SHP77 (cell line): ENCODE measurements at regions not wholly inside any gene's neighbourhood (a gene's known extent, or its start where the extent isn't known, plus 50 kb on each side); places are given as distances from the start of the nearest gene placed in this dataset.
"Not testable (repeated sequence)": the region's sequence is repeated elsewhere in the genome, so short reads cannot be mapped to it uniquely, and the experiment has no call there.

Experiments
- DNase-seq, 2 experiments: peaks; one replicate each; lab custom pipeline; 2025; lab: John Stamatoyannopoulos, UW

DNA sequence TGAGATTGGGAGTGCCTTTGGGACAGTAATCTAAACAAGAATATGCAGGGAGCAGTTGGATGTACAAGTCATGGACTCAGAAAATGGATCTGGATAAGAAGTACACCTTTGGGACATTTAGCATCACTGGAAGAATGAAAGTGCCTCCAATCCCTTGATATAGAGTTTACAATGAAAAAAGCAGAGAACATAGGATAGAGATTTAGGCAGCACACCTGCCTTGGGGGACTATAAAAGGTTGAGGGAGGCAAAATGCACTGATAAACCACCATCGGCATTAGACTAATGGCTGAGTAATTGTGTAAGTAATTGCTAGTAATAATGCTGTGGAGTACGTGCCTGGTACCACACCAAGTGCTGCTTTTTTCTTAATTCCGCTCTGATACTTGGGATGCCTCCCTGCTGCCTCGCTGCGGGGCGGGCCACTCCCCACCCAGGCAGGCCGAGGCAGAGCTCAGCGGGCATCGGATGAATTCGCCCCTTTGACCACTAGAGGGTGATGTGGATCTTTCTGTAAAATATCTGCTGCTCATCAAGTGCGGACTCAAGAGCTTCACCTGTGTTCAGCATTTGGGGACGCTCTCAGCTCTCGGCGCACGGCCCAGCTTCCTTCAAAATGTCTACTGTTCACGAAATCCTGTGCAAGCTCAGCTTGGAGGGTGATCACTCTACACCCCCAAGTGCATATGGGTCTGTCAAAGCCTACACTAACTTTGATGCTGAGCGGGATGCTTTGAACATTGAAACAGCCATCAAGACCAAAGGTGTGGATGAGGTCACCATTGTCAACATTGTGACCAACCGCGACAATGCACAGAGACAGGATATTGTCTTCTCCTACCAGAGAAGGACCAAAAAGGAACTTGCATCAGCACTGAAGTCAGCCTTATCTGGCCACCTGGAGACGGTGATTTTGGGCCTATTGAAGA is 99.9 kb downstream of the ANKRD18B start:
- peak; percentile 31 to 51 for DNase-seq

DNA sequence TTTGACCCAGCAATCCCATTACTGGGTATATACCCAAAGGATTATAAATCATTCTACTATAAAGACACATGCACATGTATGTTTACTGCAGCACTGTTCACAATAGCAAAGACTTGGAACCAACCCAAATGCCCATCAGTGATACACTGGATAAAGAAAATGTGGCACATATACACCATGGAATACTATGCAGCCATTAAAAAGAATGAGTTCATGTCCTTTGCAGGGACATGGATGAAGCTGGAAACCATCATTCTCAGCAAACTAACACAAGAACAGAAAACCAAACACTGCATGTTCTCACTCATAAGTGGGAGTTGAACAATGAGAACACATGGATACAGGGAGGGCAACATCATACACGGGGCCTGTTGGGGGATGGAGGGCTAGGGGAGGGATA is 104.3 kb downstream of the ANKRD18B start:
- not testable (repeated sequence) for DNase-seq

DNA sequence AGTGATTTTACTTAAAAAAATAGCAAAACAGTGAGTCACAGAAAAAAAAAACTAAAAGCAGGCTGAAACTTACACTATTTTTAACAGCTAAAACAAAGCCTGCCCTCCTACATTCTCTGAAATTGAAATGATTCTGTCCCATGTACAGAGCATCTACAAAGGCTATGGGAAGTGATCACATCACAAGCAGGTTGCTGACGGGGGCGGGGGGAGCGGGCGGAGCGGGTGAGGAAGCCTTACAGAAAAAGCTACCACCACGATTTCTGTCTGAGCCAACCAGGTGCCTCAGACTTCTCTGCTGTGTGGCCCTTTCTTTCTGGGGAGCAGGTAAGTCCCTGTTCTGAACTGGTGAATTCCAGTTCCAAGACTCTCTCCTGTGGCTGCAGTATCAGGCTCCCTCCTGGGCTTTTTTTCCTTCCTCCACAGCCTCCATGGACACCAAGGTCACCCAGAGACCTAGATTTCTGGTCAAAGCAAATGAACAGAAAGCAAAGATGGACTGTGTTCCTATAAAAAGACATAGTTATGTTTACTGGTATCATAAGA is 104.9 kb downstream of the ANKRD18B start:
- DNase-seq = no peak

DNA sequence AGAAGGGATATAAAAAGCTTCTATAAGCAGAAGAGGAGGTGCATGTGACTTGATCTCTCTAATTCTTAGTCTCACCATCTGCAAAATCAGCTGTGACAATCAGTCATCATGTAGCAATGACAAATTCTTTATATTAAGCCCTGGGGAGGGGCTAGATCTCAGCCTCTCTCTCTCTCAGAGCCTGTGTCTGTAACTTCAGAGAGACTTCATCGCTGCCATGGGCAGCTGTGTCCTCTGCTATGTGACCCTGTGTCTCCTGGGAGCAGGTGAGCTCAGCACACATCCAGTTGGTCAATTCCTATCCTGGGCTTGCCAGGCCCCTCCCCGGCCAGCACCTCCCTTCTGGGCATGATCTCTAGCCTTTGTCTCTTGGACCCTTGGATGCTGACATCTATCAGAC is 109.6 kb downstream of the ANKRD18B start:
- DNase-seq = no peak

DNA sequence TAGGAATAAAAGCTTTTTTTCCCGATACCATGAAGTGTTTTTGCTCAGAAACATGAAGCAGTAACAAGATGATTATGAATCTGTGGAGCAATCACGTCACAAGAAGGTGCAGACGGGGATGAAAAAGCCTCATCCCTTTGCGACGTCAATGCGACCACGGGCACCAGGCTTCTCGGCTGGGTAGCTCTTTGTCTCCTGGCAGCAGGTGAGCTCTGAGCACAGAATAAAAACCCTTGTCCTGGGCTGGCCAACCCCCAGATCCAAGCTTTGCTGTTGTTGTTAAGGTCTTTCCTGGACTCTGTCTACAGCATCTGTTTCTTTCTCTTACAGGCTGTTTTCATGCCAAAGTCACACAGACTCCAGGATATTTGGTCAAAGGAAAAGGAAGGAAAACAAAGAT is 113.8 kb downstream of the ANKRD18B start:
- peak; percentile 13 to 39 for DNase-seq

DNA sequence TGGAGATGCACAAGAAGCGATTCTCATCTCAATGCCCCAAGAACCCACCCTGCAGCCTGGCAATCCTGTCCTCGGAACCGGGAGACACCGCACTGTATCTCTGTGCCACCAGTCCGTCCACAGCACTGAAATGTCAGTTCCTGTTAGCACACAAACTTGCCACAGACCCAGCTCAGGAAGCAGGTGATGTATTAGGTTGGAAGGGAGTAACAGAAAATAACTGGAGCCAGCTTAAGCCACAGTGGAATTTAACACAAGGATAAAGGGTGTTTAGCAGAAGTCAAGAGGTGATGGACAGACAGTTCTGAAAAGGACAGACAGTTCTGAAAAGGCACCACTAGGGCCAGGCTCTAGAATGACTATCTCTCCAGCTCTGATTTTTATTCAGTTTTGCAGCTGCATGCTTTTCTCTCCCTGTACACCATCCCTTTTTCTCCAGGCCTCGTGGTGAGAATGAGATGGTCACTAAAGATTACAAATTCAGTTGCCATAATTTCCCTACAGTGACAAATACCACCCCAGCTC is 114.4 kb downstream of the ANKRD18B start:
- DNase-seq = no peak

DNA sequence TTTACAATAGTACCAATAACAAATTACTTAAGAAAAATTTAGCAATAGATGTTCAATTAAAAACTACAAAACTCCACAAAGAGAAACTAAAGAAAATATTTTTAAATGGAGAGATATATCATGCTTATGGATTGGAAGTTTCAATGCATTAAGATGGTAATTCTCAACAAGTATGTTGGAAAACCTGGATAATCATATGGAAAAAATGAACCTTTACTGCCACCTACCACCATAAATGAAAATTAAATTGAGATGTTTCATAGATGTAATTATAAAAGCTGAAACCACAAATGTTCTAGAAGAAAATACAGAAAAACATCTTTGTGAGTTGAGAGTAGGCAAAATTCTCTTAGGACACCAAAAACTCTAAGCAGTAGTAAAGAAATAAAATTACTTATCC is 121.7 kb downstream of the ANKRD18B start:
- no peak for DNase-seq

DNA sequence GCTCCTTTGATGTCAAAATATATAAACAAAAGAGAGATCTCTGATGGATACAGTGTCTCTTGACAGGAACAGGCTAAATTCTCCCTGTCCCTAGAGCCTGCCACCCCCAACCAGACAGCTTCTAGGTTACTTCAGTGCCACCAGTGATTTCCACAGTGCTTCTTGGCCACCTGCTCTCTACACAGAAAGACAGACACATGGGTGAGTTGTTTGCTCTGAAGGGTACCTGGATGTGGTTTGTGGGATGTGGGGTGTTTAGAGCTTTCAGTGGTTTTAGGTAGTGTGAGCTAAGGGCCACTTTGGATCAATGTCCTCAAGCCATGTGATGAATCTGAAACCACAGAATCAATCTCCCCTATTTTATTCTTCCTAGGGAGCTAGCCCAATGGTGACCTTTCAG is 125.4 kb downstream of the ANKRD18B start:
- DNase-seq = no peak

DNA sequence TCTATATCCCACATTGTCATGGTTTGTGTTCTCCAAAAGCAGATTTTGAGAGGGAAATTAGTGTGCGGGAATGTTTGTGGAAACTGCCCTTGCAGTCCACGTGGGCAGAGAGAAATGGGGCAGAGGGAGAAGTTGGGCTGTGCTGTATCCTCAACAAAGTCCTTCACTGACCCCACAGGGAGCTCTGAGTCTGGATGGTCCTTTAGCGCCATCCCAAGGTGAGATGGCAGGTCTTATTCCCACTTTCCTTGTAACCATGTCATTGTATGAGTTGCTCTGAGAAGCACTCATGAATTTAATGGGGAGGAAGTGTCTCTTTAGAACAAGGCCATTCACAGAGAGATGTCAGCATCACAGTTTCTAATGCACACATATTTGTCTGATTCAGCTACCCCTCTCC is 127.1 kb downstream of the ANKRD18B start:
- DNase-seq = no peak

DNA sequence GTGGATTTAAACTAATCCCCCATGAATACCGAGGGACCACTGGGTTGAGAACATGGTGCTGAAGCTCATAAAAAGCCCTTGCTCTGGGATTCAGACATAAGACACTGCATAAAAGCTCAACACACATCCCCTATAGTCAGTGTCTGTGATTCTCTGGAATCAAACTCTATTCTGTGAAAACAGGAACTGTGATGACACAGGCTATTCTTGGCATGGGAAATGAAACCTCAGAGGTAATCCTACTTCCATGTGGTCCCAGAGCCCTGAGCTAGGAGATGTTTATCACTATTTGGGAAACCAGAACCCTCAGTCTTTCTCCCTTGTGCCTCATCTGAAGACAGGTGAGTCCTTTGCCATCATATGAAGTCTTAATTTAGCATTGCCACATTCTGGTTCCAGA is 135.4 kb upstream of the PRSS3 start:
- DNase-seq = no peak

DNA sequence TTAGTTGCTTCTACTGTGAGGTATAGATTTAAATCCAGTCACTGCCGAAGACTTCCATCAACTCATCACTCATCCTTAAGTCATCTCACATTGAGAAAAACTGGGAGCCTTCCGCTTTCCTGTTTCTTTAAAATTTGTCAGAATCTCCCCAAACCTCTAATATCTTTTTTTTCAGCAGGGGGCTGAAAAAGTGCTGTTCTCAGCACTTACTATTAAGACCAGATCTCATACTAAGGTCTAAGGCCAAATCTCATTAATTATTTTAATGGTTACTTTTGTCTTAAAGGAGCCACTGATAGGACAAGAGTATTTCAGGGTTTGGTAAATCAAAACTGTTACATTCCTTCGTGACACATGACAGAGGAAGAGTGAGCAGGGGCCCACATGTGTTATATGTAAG is 134.6 kb upstream of the PRSS3 start:
- DNase-seq = no peak

DNA sequence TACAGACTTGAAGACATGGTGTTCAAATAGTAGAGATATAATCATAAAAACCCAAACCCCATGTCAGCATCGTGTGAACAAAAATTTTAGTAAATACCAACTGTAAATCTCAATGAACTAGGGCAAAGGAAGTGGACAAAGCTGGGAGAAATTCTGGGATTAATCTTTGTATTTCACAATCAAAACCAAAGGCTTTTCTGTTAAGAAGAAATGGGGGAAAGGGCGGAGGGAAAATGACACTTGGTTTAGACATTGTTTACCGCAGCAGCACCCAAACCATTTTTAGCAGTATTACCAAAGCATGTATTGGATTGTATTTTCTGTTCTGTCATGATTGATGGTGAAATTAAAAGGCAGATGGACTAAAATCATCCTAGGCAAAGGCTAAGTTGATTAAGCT is 134.2 kb upstream of the PRSS3 start:
- no peak for DNase-seq

DNA sequence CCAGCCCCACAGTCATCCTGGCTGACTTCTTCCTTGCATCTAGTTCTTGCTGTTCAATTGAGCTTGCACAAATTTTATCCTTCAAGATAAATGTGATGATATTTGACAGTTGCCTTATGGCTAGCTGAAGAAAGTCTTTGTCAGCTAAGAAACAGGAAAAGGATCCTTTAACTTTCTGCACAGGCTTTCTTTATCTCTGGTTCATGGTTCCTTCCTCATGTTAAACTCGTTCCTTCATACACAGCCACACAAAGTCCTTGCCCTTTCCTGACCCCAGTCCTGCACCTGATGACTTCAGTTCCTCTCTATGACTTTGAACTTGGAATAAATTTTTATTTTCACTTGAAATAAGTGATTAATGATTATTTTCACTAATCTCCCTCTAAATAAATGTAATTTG is 132.5 kb upstream of the PRSS3 start:
- DNase-seq = no peak

DNA sequence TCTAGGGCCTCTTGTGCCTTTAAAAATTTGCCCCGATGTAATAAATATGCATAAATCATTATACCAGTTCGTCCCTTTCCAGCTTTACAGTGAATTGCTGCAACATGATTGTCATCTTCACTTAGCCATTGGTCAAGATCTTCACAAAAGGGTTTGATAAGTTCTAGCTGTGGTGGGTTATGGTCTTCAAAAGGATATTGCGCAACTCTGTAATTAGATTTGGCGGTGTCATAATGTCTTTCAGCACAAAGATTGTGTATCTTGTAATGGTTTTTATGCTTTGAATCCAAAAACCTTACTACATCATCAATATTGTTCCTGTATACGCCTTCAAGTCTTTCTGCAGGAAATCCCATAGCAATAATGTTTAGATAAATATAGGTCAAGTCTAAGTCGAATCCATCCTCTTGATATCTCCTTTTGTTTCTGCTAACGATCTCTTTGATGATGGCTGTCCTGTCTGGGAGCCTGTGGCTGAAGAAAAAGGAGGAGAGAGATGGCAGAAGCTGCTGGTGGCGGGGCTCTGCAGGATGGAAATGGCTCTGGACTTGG is 119.1 kb upstream of the PRSS3 start:
- DNase-seq = not testable (repeated sequence)

DNA sequence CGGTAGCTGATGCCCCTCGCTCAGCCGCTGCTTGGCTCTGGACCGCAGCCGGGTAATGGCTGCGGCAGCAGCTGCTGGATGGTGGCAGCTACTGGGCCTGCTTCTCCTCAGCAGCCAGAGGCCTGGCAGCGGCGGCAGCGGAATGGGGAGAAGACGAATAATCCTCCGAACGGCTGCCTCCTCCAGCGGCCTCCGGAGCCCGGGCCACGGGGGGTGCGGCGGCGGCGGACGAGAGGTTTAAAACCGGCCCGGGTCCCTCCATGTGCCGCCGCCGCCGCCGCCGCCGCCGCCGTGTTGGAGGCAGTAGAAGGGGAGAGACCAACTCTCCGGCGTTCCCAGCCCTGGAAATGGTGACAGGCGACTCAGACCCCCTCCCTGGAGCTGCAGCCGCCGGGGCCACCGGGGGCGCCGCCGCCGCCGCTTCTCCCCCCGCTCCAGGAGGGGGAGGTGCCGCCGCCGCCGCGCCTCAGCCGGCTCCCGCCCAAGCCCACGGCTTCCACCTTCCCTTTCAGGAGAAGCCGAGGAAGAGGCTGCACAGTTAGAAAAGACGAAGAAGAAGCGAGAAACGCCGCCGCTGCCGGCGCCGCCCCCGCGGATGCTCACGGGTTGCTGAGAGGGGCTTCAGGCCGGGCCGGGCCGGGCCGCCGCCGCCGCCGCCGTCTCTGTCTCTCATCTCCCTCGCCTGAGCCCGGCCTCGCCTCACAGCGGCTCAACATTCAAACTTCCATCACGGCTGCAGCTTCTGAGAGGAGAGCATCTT is 118.4 kb upstream of the PRSS3 start:
- peak; percentile 30 to 35 for DNase-seq

DNA sequence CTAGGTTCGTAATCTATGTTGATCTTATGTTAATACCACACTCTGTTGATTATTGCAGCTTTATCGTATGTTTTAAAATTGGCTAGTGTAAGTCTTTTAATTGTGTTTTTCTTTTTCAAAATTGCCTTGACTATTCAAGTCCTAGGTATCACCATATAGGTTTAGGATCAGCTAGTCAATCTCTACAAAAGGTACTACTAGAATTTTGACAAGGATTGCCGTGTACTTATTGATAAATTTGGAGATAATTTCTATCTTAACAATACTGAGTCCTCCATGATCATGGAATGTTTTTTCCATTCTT is 117.9 kb upstream of the PRSS3 start:
- DNase-seq = no peak

DNA sequence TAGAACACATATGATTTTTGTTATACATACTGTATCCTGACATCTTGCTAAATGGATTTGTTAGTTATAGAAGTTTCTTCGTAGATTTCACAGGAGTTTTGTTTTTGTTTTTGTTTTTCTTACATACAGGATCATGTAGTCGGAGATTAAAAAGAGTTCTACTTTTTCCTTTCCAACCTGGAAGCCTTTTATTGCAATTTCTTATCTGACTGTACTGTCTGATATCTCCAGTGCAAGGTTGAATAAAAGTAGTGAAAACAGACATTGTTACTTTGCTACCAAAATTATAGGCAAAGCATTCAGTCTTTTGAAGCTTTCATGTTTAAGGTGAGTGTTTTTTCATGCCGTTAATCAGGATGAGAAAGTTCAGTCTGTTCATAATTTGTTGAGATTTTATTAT is 117.4 kb upstream of the PRSS3 start:
- DNase-seq = no peak

DNA sequence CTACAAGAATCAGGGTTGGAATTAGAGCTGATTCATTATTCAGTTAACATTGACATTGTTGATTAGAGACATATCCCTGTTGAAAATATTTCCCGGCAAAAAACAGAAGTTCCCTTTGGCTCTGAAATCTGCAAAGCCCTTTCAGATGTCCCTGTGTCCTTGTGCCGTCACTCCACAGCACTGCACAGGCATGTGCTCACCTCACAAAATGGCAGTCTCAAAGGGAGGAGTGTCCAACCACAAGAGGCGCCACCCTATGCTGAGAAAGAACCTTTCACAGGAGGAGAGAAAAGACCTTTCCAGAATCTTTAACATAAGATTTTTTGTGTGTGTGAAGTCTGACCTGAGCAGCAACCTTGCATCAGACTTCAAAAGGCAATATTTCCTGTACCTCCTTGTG is 112.8 kb upstream of the PRSS3 start:
- no peak for DNase-seq

DNA sequence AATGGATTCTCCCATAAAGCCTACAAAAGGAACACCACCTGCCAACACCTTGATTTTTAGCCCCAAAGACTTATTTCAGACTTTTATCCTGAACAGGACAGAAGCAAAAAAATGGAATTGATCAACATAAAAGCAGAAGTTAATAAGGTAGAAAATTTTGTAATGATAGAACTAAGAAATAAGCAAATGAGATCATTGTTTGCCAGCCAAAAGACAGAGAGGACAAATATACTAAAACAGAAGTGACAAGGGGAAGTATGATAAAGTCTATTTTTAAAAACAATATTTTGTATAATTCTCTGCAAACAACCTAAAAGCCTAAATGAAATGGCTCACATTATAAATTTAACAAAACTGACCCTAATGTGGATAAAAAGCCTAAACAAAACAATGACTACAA is 110.5 kb upstream of the PRSS3 start:
- DNase-seq = no peak

DNA sequence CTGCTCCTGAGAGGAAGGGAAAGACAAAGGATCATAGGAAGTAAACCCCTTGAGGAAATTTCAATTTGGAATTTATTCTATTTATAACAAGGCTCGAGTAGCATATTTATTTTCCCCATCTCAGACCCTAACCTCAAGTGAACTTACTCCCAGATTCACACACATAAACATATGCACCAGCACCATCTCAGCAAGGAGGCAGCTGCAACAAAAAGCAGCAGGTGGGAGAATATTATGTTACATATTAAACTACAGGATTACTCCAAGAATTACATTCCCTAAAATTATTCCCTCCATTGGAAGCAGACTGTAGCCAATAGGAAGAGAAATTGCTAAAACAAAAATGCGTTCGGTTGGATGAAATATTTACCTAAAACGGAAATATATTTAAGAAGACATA is 108.4 kb upstream of the PRSS3 start:
- no peak for DNase-seq

DNA sequence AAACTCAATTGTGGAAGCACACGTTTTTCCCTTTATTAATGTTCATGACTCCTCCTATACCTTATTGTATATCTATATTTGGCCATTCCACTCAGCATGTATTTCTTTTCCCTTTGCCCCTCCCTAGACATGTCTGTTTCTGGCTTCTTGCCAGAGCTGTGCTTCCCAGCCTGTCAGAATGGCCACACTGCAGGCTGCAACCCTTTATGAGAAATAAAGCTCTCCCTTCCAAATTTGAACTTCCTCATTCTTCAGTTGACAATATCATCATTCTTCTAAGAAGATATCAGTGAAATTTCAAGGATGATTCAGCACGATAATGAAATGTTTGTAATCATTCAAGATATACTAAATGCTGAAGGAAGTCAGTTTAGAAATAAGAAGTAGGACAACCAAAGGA is 107.6 kb upstream of the PRSS3 start:
- DNase-seq = peak in 1 of 2 experiments; percentile 25

DNA sequence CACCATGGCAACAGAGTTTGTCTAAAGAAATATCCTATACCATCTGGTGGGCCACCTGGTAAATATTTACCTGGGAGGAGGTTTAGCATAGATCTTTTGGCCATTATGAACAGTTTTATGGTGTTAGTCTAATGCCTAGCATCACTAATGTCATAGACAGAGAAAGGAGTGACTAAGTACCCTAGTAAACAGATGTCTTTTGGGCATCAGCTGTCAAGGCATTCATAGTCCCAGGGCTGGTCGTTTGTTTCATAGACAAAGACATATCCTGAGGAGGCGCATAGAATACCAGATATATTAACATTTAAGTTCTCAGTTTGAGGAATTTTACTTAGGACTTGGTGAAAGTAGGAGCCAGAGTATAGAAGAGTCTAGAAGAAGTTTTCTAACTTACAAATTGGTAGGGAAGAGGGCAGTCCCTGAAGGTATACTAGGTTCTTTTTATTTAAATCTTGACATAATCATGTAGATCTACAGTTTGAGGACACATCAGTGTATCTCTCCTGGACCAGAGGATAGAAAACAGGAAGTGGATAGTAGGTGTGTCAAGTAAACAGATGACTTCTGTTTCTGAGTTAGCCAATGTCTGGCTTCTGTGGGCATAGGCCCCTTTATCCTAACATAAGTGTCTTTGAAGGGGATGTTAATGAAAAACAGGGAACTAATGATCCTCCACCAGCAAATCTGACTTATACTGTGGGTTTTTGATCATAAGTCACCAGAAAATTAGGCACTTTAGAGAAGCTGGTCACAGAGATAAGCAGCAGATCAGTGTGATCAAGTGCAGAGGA is 105.0 kb upstream of the PRSS3 start:
- peak in 1 of 2 experiments; percentile 16 for DNase-seq
